ENCODE measurements at regions not wholly inside any gene's neighbourhood (a gene's known extent, or its start where the extent isn't known, plus 50 kb on each side); places are given as distances from the start of the nearest gene placed in this dataset.
"Not testable (repeated sequence)": the region's sequence is repeated elsewhere in the genome, so short reads cannot be mapped to it uniquely, and the experiment has no call there.

DNA sequence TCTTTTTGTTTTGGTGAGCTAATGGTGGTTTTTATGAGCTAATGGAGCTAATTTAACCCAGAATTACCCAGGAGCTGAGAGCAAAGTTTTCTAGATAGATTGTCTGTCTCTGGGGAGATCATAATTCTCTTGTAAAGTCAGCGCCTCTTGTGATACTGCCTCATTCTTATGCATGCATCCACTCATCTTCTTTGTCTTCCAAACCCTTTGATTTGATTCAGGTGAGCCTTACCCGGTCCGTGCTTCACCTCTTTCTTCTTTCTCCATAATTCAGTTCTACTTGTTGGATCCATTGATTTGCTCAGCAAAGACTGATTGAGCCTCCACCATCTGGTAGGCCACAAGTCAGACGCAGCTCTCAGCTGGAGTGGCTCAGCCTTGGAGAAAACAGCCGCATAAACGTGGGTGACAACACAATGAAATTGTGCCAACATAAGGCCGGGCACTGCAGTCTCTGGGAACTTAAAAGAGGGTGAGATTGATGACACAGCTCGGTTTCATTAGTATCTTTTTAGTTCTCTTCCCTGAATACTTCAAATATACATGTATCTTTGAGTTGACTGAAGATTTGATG is 158.5 kb upstream of the SH3BP4 start:
- TF ChIP-seq, protein P1, sequence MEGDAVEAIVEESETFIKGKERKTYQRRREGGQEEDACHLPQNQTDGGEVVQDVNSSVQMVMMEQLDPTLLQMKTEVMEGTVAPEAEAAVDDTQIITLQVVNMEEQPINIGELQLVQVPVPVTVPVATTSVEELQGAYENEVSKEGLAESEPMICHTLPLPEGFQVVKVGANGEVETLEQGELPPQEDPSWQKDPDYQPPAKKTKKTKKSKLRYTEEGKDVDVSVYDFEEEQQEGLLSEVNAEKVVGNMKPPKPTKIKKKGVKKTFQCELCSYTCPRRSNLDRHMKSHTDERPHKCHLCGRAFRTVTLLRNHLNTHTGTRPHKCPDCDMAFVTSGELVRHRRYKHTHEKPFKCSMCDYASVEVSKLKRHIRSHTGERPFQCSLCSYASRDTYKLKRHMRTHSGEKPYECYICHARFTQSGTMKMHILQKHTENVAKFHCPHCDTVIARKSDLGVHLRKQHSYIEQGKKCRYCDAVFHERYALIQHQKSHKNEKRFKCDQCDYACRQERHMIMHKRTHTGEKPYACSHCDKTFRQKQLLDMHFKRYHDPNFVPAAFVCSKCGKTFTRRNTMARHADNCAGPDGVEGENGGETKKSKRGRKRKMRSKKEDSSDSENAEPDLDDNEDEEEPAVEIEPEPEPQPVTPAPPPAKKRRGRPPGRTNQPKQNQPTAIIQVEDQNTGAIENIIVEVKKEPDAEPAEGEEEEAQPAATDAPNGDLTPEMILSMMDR (IDR thresholded peaks at IDR 0.05): no peak
- no peak for ATAC-seq
- H3K27me3 ChIP-seq: no peaks in the 10 kb centered on the region
- H3K4me3 ChIP-seq: no peak overlapping the region
- no peak for DNase-seq
- H3K9me3 ChIP-seq: no peaks in the 10 kb centered on the region
- no peaks in the 10 kb centered on the region for H3K36me3 ChIP-seq
- no peaks in the 10 kb centered on the region for H3K4me1 ChIP-seq
- intact Hi-C loops (cut with DNase I): no loop called here
- H3K27ac ChIP-seq: no peak overlapping the region

DNA sequence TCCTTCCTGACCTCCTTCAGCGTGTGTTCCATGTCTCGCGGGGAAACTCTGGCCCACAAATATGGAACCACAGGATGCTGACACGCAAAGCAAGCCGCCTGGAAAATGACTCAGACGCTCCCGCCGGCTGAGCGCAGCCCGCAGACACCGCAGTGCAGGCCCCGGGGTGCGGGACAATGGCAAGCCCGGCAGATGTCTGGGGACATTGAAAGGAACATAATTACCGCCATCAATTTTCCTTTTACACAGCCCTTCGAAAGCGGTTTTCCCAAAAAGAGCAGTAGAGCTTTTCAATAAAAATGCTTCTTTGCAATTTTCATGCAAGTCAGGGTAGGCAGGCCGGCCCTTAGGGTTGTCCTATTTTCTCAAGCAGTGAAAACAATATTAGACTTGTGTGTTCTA is 159.2 kb upstream of the SH3BP4 start:
- Histone ChIP-seq H3K9me3 (no peaks in the 10 kb centered on the region), H3K36me3 (no peaks in the 10 kb centered on the region), H3K27ac (no peak overlapping the region), H3K4me1 (no peaks in the 10 kb centered on the region), H3K4me3 (no peak overlapping the region), H3K27me3 (no peaks in the 10 kb centered on the region)
- TF ChIP-seq, protein P1 (IDR thresholded peaks at IDR 0.05): no peak
- DNase-seq (no peak), ATAC-seq (no peak)
- intact Hi-C loops (cut with DNase I): no loop called here

DNA sequence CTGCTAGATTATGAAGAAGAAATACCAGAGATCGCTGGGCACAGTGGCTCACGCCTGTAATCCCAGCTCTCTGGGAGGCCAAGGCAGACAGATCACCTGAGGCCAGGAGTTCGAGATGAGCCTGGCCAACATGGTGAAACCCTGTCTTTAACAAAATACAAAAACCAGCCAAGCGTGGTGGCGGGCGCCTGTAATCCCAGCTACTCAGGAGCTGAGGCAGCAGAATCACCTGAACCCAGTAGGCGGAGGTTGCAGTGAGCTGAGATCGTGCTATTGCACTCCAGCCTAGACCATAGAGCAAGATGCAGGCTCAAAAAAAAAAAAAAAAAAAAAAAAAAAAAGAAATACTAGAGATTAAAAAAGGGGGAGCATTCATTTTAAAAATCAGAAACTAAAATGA is 159.7 kb upstream of the SH3BP4 start:
- ATAC-seq, DNase-seq: not testable (repeated sequence)

DNA sequence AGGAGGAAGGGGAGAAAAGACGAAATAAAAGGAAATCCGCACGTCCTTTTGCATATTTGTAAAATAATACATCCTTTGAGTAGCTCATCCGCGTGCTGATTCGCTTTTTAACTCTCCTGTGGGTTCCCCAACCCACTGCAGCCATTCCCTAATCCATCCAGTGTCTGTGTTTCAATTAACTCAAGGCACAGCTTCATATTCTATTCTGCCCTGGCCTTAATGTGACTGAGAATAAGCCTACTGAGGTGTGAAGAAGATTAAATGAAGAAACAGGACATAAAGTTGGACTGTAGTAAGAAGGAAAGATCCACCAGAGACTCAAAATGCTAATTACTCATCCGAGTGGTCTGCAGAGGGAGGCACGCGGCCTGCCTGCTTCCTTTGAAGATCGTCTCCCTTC is 161.4 kb upstream of the SH3BP4 start:
- H3K4me1 ChIP-seq: no peaks in the 10 kb centered on the region
- no peaks in the 10 kb centered on the region for H3K36me3 ChIP-seq
- TF ChIP-seq, protein P1 (IDR thresholded peaks at IDR 0.05): no peak
- H3K9me3 ChIP-seq: no peaks in the 10 kb centered on the region
- no peak overlapping the region for H3K4me3 ChIP-seq
- DNase-seq (no peak), ATAC-seq (no peak)
- no peaks in the 10 kb centered on the region for H3K27me3 ChIP-seq
- H3K27ac ChIP-seq: no peak overlapping the region
- intact Hi-C loops (cut with DNase I): no loop called here

More for the DNA sequence above, 159.7 kb upstream of the SH3BP4 start:
- intact Hi-C loops (cut with DNase I); H3K27ac ChIP-seq; H3K4me1 ChIP-seq; H3K36me3 ChIP-seq; H3K27me3 ChIP-seq; H3K9me3 ChIP-seq; H3K4me3 ChIP-seq: not testable (repeated sequence)

DNA sequence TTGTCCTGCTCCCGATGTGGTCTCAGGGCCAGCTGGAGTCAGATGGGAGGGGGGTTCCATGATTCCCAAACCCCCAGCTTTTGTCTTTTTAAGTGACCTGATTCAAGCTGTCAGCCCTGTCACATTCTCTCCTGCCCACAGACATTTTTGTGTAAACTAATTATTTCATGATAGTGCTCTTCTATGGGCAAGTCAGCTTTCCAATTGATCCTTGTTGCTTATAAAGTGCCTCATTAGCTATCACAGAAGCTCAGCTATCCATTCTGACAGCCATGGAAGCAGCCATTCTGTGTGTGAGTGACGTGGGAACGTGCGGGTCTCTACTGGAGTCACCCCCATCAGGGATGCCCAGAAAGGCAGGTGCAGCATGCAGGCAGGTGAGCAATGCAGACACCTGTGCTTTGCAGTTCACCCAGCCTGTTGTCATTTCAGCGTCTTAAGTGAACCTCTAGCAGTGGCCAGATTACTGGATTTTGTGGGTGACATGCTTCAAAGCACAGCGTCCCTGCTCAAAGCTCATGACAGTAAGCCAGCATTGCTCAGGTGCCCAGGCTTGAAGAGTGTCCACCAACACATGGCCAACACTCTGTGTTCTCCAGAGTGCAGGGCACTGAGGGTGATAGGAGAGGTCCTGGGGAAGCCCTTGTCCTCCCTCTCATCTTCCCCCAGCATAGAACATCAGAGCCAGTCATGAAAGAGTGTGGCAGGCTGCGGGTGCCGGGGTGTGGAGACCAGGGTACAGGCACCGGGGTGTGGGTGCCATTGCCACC is 162.1 kb upstream of the SH3BP4 start:
- Histone ChIP-seq H3K4me3 (no peak overlapping the region), H3K27me3 (no peaks in the 10 kb centered on the region), H3K9me3 (no peaks in the 10 kb centered on the region), H3K4me1 (no peaks in the 10 kb centered on the region), H3K36me3 (no peaks in the 10 kb centered on the region), H3K27ac (no peak overlapping the region)
- DNase-seq: no peak
- intact Hi-C loops (cut with DNase I): no loop called here
- TF ChIP-seq, protein P1 (IDR thresholded peaks at IDR 0.05): no peak
- ATAC-seq: no peak

All from left lung (tissue), 4 donors.